ENCODE measurements at regions not wholly inside any gene's neighbourhood (a gene's known extent, or its start where the extent isn't known, plus 50 kb on each side); places are given as distances from the start of the nearest gene placed in this dataset.

GRCh38 chr18:78319264-78319663 is 660.4 kb upstream of the SALL3 start:
- TF ChIP-seq CTCF (conservative IDR thresholded peaks at IDR 0.05 in 1 of 2, IDR thresholded peaks at IDR 0.05 in 1 of 2; ENCODE audit: low read depth in 1 of 2, low read length in 2 of 2), result no peak
- no peak for TF ChIP-seq EZH2 (IDR thresholded peaks at IDR 0.05; ENCODE audit: low read length, missing control alignments)

All from fibroblast of lung (primary cell).